ENCODE measurements at regions not wholly inside any gene's neighbourhood (a gene's known extent, or its start where the extent isn't known, plus 50 kb on each side); places are given as distances from the start of the nearest gene placed in this dataset.

GRCh38 chr6:156190270-156190669, 586.9 kb upstream of the ARID1B start:
- no peak overlapping the region for H3K4me3 ChIP-seq
- no peaks in the 10 kb centered on the region for H3K9me2 ChIP-seq (ENCODE audit: insufficient read depth)
- TF ChIP-seq EZH2 (IDR thresholded peaks at IDR 0.05; ENCODE audit: insufficient read depth, poor library complexity, severe bottlenecking), result no peak
- TF ChIP-seq EZH2phosphoT487 (IDR thresholded peaks at IDR 0.05; ENCODE audit: insufficient read depth, low read depth), result no peak
- H3K36me3 ChIP-seq (ENCODE audit: low read depth), result no peaks in the 10 kb centered on the region
- DNase-seq, result no peak
- H3K4me1 ChIP-seq (ENCODE audit: insufficient read depth), result no peaks in the 10 kb centered on the region
- no peak overlapping the region for H3K4me2 ChIP-seq (ENCODE audit: unreplicated experiment)
- no peaks in the 10 kb centered on the region for H3K9me3 ChIP-seq (ENCODE audit: low read depth)
- no peaks in the 10 kb centered on the region for H3F3A ChIP-seq (ENCODE audit: insufficient read depth)
- H3K9ac ChIP-seq, result no peak overlapping the region
- H3K27me3 ChIP-seq (replicated peaks; ENCODE audit: insufficient read depth), result no peaks in the 10 kb centered on the region
- 44 to 47% methylated on average over 6 of the region's 6 CpGs for WGBS, 2 experiments (ENCODE audit: low coverage in 1 of 2, low lambda C conversion rate in 2 of 2, missing lambda C conversion rate in 2 of 2)
- no peak overlapping the region for H2AFZ ChIP-seq
- in situ Hi-C loops (cut with MboI), result no loop called here
- H3K79me2 ChIP-seq (ENCODE audit: insufficient read depth), result no peaks in the 10 kb centered on the region
- no peaks in the 10 kb centered on the region for H4K20me1 ChIP-seq (ENCODE audit: insufficient read depth)
- H3K27ac ChIP-seq, result no peak overlapping the region

GRCh38 chr6:156189714-156190113, 587.5 kb upstream of the ARID1B start:
- no peak overlapping the region for H3K4me2 ChIP-seq (ENCODE audit: unreplicated experiment)
- H3K27me3 ChIP-seq (replicated peaks; ENCODE audit: insufficient read depth), result no peaks in the 10 kb centered on the region
- H3K4me1 ChIP-seq (ENCODE audit: insufficient read depth), result no peaks in the 10 kb centered on the region
- DNase-seq, result no peak
- H3K9me3 ChIP-seq (ENCODE audit: low read depth), result no peaks in the 10 kb centered on the region
- H3K36me3 ChIP-seq (ENCODE audit: low read depth), result no peaks in the 10 kb centered on the region
- no peak overlapping the region for H2AFZ ChIP-seq
- H3K27ac ChIP-seq, result no peak overlapping the region
- no peaks in the 10 kb centered on the region for H4K20me1 ChIP-seq (ENCODE audit: insufficient read depth)
- TF ChIP-seq EZH2phosphoT487 (IDR thresholded peaks at IDR 0.05; ENCODE audit: insufficient read depth, low read depth), result no peak
- TF ChIP-seq EZH2 (IDR thresholded peaks at IDR 0.05; ENCODE audit: insufficient read depth, poor library complexity, severe bottlenecking), result no peak
- no peaks in the 10 kb centered on the region for H3F3A ChIP-seq (ENCODE audit: insufficient read depth)
- in situ Hi-C loops (cut with MboI), result no loop called here
- H3K9ac ChIP-seq, result no peak overlapping the region
- no peaks in the 10 kb centered on the region for H3K79me2 ChIP-seq (ENCODE audit: insufficient read depth)
- no peak overlapping the region for H3K4me3 ChIP-seq
- no peaks in the 10 kb centered on the region for H3K9me2 ChIP-seq (ENCODE audit: insufficient read depth)

- no peak for TF ChIP-seq EZH2 (IDR thresholded peaks at IDR 0.05; ENCODE audit: insufficient read depth, poor library complexity, severe bottlenecking)
- TF ChIP-seq EZH2phosphoT487 (IDR thresholded peaks at IDR 0.05; ENCODE audit: insufficient read depth, low read depth), result no peak
- H3K27ac ChIP-seq, result no peak overlapping the region
- H3K4me1 ChIP-seq (ENCODE audit: insufficient read depth), result no peaks in the 10 kb centered on the region
- no peaks in the 10 kb centered on the region for H3K36me3 ChIP-seq (ENCODE audit: low read depth)
- WGBS, 2 experiments (ENCODE audit: low coverage in 1 of 2, low lambda C conversion rate in 2 of 2, missing lambda C conversion rate in 2 of 2), result 9 to 14% methylated on average over 2 of the region's 2 CpGs
- H3K4me2 ChIP-seq (ENCODE audit: unreplicated experiment), result no peak overlapping the region
- H3K27me3 ChIP-seq (replicated peaks; ENCODE audit: insufficient read depth), result no peaks in the 10 kb centered on the region
- in situ Hi-C loops (cut with MboI), result no loop called here
- H2AFZ ChIP-seq, result no peak overlapping the region
- no peaks in the 10 kb centered on the region for H3F3A ChIP-seq (ENCODE audit: insufficient read depth)
- no peaks in the 10 kb centered on the region for H3K9me3 ChIP-seq (ENCODE audit: low read depth)
- no peaks in the 10 kb centered on the region for H3K79me2 ChIP-seq (ENCODE audit: insufficient read depth)
- no peak for DNase-seq
- no peak overlapping the region for H3K9ac ChIP-seq
- H4K20me1 ChIP-seq (ENCODE audit: insufficient read depth), result no peaks in the 10 kb centered on the region
- no peaks in the 10 kb centered on the region for H3K9me2 ChIP-seq (ENCODE audit: insufficient read depth)
- H3K4me3 ChIP-seq, result no peak overlapping the region
Observed at GRCh38 chr6:156189195-156189594, 588.0 kb upstream of the ARID1B start.

- H3K4me1 ChIP-seq (ENCODE audit: insufficient read depth), result no peaks in the 10 kb centered on the region
- no peaks in the 10 kb centered on the region for H4K20me1 ChIP-seq (ENCODE audit: insufficient read depth)
- H3F3A ChIP-seq (ENCODE audit: insufficient read depth), result no peaks in the 10 kb centered on the region
- H3K27ac ChIP-seq, result no peak overlapping the region
- no peaks in the 10 kb centered on the region for H3K79me2 ChIP-seq (ENCODE audit: insufficient read depth)
- no peak overlapping the region for H2AFZ ChIP-seq
- H3K4me3 ChIP-seq, result no peak overlapping the region
- H3K9me2 ChIP-seq (ENCODE audit: insufficient read depth), result no peaks in the 10 kb centered on the region
- H3K27me3 ChIP-seq (replicated peaks; ENCODE audit: insufficient read depth), result no peaks in the 10 kb centered on the region
- 20 to 26% methylated on average over 3 of the region's 3 CpGs for WGBS, 2 experiments (ENCODE audit: low coverage in 1 of 2, low lambda C conversion rate in 2 of 2, missing lambda C conversion rate in 2 of 2)
- TF ChIP-seq EZH2 (IDR thresholded peaks at IDR 0.05; ENCODE audit: insufficient read depth, poor library complexity, severe bottlenecking) (no peak), EZH2phosphoT487 (IDR thresholded peaks at IDR 0.05; ENCODE audit: insufficient read depth, low read depth) (no peak)
- no peak overlapping the region for H3K4me2 ChIP-seq (ENCODE audit: unreplicated experiment)
- H3K36me3 ChIP-seq (ENCODE audit: low read depth), result no peaks in the 10 kb centered on the region
- no peaks in the 10 kb centered on the region for H3K9me3 ChIP-seq (ENCODE audit: low read depth)
- no peak for DNase-seq
- in situ Hi-C loops (cut with MboI), result no loop called here
- H3K9ac ChIP-seq, result no peak overlapping the region
Observed at GRCh38 chr6:156185113-156185512, 592.1 kb upstream of the ARID1B start.

GRCh38 chr6:156183678-156184077, 593.5 kb upstream of the ARID1B start:
- H3K4me1 ChIP-seq (ENCODE audit: insufficient read depth), result no peaks in the 10 kb centered on the region
- no peaks in the 10 kb centered on the region for H4K20me1 ChIP-seq (ENCODE audit: insufficient read depth)
- H2AFZ ChIP-seq, result no peak overlapping the region
- in situ Hi-C loops (cut with MboI), result no loop called here
- no peak for DNase-seq
- no peaks in the 10 kb centered on the region for H3K36me3 ChIP-seq (ENCODE audit: low read depth)
- H3K79me2 ChIP-seq (ENCODE audit: insufficient read depth), result no peaks in the 10 kb centered on the region
- H3K27ac ChIP-seq, result no peak overlapping the region
- TF ChIP-seq EZH2phosphoT487 (IDR thresholded peaks at IDR 0.05; ENCODE audit: insufficient read depth, low read depth), result no peak
- TF ChIP-seq EZH2 (IDR thresholded peaks at IDR 0.05; ENCODE audit: insufficient read depth, poor library complexity, severe bottlenecking), result no peak
- H3K9ac ChIP-seq, result no peak overlapping the region
- WGBS, 2 experiments (ENCODE audit: low coverage in 1 of 2, low lambda C conversion rate in 2 of 2, missing lambda C conversion rate in 2 of 2), result 40 to 49% methylated on average over 3 of the region's 3 CpGs
- H3K4me3 ChIP-seq, result no peak overlapping the region
- H3K9me3 ChIP-seq (ENCODE audit: low read depth), result no peaks in the 10 kb centered on the region
- no peak overlapping the region for H3K4me2 ChIP-seq (ENCODE audit: unreplicated experiment)
- H3K27me3 ChIP-seq (replicated peaks; ENCODE audit: insufficient read depth), result no peaks in the 10 kb centered on the region
- H3K9me2 ChIP-seq (ENCODE audit: insufficient read depth), result no peaks in the 10 kb centered on the region
- H3F3A ChIP-seq (ENCODE audit: insufficient read depth), result no peaks in the 10 kb centered on the region

Data from GM23248 (cell line).